Stomach smooth muscle (tissue), 2 donors: ENCODE measurements at regions not wholly inside any gene's neighbourhood (a gene's known extent, or its start where the extent isn't known, plus 50 kb on each side); places are given as distances from the start of the nearest gene placed in this dataset.

Source experiments
- H3K27ac ChIP-seq: one replicate; pipeline ENCODE4 v1.7.0; 2013; ENCODE audit warnings: mild to moderate bottlenecking, low read length, inconsistent platforms
- H3K27me3 ChIP-seq, 2 donors: one replicate each; pipeline ENCODE4 v1.7.0; 2013; ENCODE audit warnings: low read length in 2 of 2; ENCODE audit not compliant: insufficient read depth in 2 of 2, control insufficient read depth in 1 of 2
- H3K36me3 ChIP-seq, 2 donors: one replicate each; pipeline ENCODE4 v1.7.0; 2013; ENCODE audit warnings: low read length in 2 of 2; ENCODE audit not compliant: control insufficient read depth in 2 of 2, insufficient read depth in 2 of 2
- H3K4me1 ChIP-seq: one replicate; pipeline ENCODE4 v1.7.0; 2013; ENCODE audit warnings: low read length; ENCODE audit not compliant: control insufficient read depth, insufficient read depth
- H3K4me3 ChIP-seq, 2 donors: one replicate each; pipeline ENCODE4 v1.7.0; 2013; ENCODE audit warnings: low read length in 2 of 2
- H3K9ac ChIP-seq, 2 donors: one replicate each; pipeline ENCODE4 v1.7.0; 2013; ENCODE audit warnings: low read length in 2 of 2, mild to moderate bottlenecking in 1 of 2
- H3K9me3 ChIP-seq, 2 donors: one replicate each; pipeline ENCODE4 v1.7.0; 2013; ENCODE audit warnings: low read length in 2 of 2; ENCODE audit not compliant: control insufficient read depth in 2 of 2
- donor health status: healthy.
- donor health status: Pancreatic carcinoma.

- Histone ChIP-seq H3K9me3 (peaks cover 4 to 5% of the 10 kb centered on the region in 2 donors), H3K4me1 (no peaks in the 10 kb centered on the region), H3K27me3 (no peaks in the 10 kb centered on the region)
Measured at GRCh38 chr5:4180703-4181102, 585.1 kb downstream of the IRX1 start.

GRCh38 chr5:4182144-4182543 lies 586.5 kb downstream of the IRX1 start:
- no peak overlapping the region for H3K4me3 ChIP-seq
- no peak overlapping the region for H3K9ac ChIP-seq
- H3K9me3 ChIP-seq: peaks cover 4 to 5% of the 10 kb centered on the region in 2 donors
- H3K27me3 ChIP-seq: no peaks in the 10 kb centered on the region
- no peaks in the 10 kb centered on the region for H3K36me3 ChIP-seq
- H3K4me1 ChIP-seq: no peaks in the 10 kb centered on the region
- no peak overlapping the region for H3K27ac ChIP-seq

More at GRCh38 chr5:4180703-4181102, 585.1 kb downstream of the IRX1 start:
- Histone ChIP-seq H3K36me3 (no peaks in the 10 kb centered on the region), H3K4me3 (no peak overlapping the region), H3K27ac (no peak overlapping the region), H3K9ac (no peak overlapping the region)

- Histone ChIP-seq H3K9me3 (peaks cover 4 to 5% of the 10 kb centered on the region in 2 donors), H3K4me3 (no peak overlapping the region), H3K9ac (no peak overlapping the region), H3K27me3 (no peaks in the 10 kb centered on the region), H3K36me3 (no peaks in the 10 kb centered on the region), H3K4me1 (no peaks in the 10 kb centered on the region), H3K27ac (no peak overlapping the region)
Measured at GRCh38 chr5:4185127-4185526, 589.5 kb downstream of the IRX1 start.

- Histone ChIP-seq H3K27me3 (no peaks in the 10 kb centered on the region), H3K9me3 (peaks cover 4 to 5% of the 10 kb centered on the region in 2 donors), H3K36me3 (no peaks in the 10 kb centered on the region), H3K4me1 (no peaks in the 10 kb centered on the region), H3K27ac (no peak overlapping the region), H3K9ac (no peak overlapping the region), H3K4me3 (no peak overlapping the region)
Measured at GRCh38 chr5:4188704-4189103, 593.1 kb downstream of the IRX1 start.

GRCh38 chr5:4189317-4189716 lies 593.7 kb downstream of the IRX1 start:
- no peaks in the 10 kb centered on the region for H3K36me3 ChIP-seq
- H3K27me3 ChIP-seq: no peaks in the 10 kb centered on the region

GRCh38 chr5:4191041-4191440 lies 595.4 kb downstream of the IRX1 start:
- H3K36me3 ChIP-seq: no peaks in the 10 kb centered on the region
- no peaks in the 10 kb centered on the region for H3K27me3 ChIP-seq
- no peaks in the 10 kb centered on the region for H3K9me3 ChIP-seq
- no peak overlapping the region for H3K27ac ChIP-seq
- no peak overlapping the region for H3K4me3 ChIP-seq
- no peak overlapping the region for H3K9ac ChIP-seq
- no peaks in the 10 kb centered on the region for H3K4me1 ChIP-seq

More at GRCh38 chr5:4189317-4189716, 593.7 kb downstream of the IRX1 start:
- no peaks in the 10 kb centered on the region for H3K4me1 ChIP-seq
- H3K9ac ChIP-seq: no peak overlapping the region
- H3K9me3 ChIP-seq: peaks cover 4 to 5% of the 10 kb centered on the region in 2 donors
- no peak overlapping the region for H3K4me3 ChIP-seq
- no peak overlapping the region for H3K27ac ChIP-seq

- no peak overlapping the region for H3K9ac ChIP-seq
- no peaks in the 10 kb centered on the region for H3K27me3 ChIP-seq
- H3K9me3 ChIP-seq: no peaks in the 10 kb centered on the region
- no peak overlapping the region for H3K4me3 ChIP-seq
- H3K4me1 ChIP-seq: no peaks in the 10 kb centered on the region
- no peak overlapping the region for H3K27ac ChIP-seq
- H3K36me3 ChIP-seq: no peaks in the 10 kb centered on the region
Measured at GRCh38 chr5:4191703-4192102, 596.1 kb downstream of the IRX1 start.

GRCh38 chr5:4192111-4192510 lies 596.5 kb downstream of the IRX1 start:
- Histone ChIP-seq H3K9ac (no peak overlapping the region), H3K4me1 (no peaks in the 10 kb centered on the region), H3K27me3 (no peaks in the 10 kb centered on the region), H3K9me3 (no peaks in the 10 kb centered on the region), H3K4me3 (no peak overlapping the region), H3K36me3 (no peaks in the 10 kb centered on the region), H3K27ac (no peak overlapping the region)

- Histone ChIP-seq H3K4me1 (no peaks in the 10 kb centered on the region), H3K4me3 (no peak overlapping the region), H3K36me3 (no peaks in the 10 kb centered on the region), H3K9me3 (no peaks in the 10 kb centered on the region), H3K27ac (no peak overlapping the region), H3K9ac (no peak overlapping the region), H3K27me3 (no peaks in the 10 kb centered on the region)
Measured at GRCh38 chr5:4196744-4197143, 601.1 kb downstream of the IRX1 start.

GRCh38 chr5:4197151-4197550 lies 601.5 kb downstream of the IRX1 start:
- no peaks in the 10 kb centered on the region for H3K9me3 ChIP-seq
- H3K4me3 ChIP-seq: no peak overlapping the region
- no peak overlapping the region for H3K9ac ChIP-seq
- no peaks in the 10 kb centered on the region for H3K4me1 ChIP-seq
- H3K27me3 ChIP-seq: no peaks in the 10 kb centered on the region
- H3K36me3 ChIP-seq: no peaks in the 10 kb centered on the region
- no peak overlapping the region for H3K27ac ChIP-seq

GRCh38 chr5:4198461-4198860 lies 602.8 kb downstream of the IRX1 start:
- Histone ChIP-seq H3K9ac (no peak overlapping the region), H3K4me3 (no peak overlapping the region), H3K27ac (no peak overlapping the region), H3K27me3 (no peaks in the 10 kb centered on the region), H3K9me3 (no peaks in the 10 kb centered on the region), H3K36me3 (no peaks in the 10 kb centered on the region), H3K4me1 (no peaks in the 10 kb centered on the region)
